Brain pericyte (primary cell): ENCODE measurements at regions not wholly inside any gene's neighbourhood (a gene's known extent, or its start where the extent isn't known, plus 50 kb on each side); places are given as distances from the start of the nearest gene placed in this dataset.
"Not testable (repeated sequence)": the region's sequence is repeated elsewhere in the genome, so short reads cannot be mapped to it uniquely, and the experiment has no call there.

Experiments used
- DNase-seq: peaks from one replicate; pipeline ENCODE4 v3.0.0-alpha.2; 2012; ENCODE audit warnings: low read depth, low spot score

DNA sequence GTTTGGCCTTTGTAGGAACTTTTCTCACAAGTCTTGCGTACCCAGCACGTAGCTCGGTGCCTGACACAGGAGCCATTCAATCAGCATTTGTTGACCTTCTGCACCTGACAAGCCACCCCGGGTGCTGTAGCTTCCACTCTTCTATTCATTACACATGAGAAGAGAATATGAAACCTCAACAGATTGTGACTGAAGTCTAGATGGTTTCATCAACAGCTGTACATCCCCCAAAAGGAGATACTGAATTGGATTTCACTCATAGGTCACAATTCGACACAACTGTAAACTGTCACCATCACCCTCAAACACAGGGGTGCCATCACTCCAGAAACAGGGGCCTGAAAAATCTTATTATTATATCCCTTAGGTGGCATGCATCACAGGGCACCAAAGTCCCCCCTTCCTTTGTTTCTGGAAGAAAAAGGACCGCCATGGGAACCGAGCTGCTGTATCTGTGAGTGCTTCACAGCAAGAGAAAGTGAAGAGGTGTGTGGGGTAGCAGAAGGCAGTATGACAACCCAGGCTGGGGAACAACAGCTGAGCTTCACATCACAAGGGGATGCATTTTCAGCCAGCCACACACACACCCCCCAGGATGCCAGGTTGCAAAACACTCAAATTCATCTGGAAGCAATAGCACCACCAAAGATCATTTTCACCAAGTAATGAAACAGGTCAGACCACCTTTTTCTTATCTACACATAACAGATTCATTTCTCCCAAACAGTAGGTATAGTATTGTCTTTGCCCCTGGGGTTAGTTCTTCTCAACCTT, 225.7 kb downstream of the TOMM20 start:
- no peak for DNase-seq

DNA sequence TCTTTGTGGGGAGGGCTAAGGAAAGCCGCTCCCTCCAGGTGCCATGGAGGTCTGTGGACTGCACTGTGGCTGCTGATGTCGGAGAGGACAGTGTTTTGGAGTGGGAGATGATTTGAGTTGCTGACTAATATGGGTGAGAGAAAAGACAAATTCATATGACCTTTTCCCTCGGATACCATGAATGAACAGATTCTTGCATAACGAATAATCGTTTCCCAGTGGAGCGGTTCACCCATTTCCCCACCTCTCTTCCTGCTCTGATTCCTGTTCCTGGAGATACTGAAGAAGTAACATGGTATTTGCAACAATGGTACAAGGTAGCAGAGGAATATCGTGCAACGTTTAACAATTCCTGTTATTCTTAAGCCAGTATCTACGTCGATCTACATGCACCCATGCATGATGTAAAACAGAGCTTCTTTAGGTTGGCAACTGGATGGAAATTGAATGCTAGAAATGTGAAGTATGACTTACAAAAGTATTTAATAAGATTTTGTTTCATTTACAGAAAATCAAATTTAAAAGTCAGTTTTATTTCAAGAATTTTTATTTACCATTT, 227.1 kb downstream of the TOMM20 start:
- DNase-seq = no peak

DNA sequence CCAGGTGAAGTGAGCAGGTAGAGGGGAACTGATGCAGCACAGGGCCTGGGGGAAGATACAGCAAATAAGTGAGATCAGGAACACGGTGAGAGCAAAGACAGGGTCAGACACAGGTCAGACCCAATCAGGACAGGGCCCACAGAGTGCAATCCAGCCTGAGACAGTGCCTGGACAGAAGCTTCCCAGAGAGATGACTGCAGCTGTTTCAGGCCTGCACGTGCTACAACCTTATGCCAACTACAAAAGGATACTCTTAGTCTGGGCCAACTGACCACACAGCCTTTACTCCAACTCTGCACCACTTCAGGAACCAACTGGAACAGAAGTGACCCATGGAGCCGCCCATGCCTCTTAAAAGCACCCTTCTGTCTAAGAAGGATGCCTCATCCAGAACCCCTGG, 228.0 kb downstream of the TOMM20 start:
- no peak for DNase-seq

DNA sequence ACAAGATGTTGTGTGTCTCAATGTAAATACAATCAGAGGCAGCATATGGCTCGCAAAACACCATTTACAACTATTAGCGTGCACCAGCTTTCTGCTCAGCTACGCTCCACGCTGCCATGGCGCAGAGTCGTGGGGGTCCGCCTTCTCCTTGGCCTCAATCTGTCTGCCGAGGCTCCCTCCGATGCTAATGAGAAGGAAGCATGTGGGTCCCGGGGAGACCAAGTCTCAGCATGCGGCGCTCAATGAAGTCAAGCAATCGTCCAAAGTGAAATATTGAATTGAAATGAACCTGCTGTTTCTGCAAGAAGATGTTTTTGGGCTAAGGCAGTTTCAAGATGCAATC, 228.9 kb downstream of the TOMM20 start:
- no peak for DNase-seq

DNA sequence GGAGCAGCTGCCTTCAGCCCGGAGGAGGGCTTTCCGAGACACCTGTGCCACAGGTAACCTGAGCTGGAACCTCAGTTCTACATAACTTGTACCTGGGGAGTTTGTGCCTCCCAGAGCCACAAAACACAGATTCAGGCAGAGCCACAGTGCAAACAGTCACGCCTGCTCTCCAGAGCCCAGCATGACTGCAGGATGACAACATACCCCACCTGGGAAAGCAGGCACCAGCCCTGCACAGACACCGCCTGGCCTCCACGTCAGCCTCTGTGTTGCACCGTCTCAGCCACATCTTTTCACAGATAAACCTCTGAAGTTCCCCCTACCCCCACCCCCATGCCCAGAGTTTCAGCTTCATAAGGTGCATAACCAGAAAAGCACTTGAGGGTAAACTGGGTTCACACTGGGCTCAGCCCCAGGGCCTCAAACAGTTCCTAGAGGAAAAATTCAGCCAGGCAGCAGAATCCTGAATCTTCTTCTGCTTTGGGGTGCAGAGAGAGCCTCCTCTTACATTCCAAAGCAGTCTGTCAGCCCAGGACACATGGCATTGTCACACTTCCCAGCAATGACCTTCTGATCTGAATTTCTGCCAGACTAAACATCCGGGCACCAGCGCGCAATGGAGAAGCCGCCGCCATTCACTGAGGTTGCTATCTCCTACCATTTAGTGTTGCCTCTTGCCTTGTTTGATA, 229.5 kb downstream of the TOMM20 start:
- no peak for DNase-seq

DNA sequence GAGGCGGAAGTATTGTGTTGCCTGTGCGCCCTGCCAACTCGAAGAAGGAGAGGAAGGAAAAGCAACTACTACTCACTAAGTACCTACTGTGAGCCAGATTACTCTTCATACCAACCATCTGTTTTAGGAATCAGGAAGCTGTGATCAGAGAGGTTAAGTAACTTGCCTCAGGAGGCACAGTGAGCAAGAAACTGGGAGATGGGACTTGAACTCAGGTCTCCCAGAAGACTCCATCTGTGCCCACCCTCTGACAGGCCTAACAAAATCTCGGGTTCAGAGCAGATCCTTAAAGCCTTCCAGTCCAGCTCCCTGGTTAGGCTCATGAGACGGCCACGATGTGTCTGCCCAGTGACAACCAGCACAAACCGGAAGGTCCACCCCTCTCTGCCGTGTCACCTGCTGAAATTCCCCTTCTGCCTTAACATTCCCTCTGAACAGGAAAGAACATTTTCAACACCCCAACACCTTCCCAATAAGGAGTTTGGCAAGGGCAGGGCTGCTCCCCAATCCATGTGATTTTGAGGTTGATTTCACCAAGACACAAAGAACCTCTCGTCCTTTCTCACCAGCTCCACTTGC, 230.1 kb downstream of the TOMM20 start:
- no peak for DNase-seq

DNA sequence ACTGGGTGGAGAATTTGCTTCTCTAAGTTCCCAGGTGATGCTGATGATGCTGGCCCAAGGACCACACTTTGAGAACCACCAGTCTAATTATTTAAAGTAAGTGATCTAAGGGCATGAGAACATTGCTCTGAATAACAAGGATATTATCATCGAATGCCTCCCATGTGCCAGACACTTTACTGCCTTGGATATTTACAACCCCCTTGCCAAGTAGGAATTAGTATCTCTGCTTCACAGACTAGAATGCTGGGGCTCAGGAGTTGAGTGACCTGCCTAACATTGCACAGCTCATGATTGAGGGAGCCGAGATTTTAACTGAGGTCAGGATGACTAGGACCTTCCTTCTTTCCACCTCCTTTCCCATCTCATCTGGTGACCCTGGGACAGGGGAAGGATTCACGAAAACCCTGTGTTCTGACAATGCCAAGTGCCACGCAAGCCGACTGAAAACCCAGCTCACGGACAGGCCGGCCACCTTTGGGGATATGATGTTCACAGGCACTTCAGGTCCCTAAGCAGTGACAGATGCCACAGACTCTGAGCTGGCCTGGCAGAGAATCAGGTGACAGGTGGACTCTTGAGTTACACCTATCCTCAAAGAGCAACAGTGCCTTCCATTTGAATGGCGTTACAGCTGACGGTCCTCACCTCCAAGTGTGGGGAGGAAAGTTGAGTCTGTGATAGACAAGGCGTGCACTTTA, 230.7 kb downstream of the TOMM20 start:
- DNase-seq = no peak

DNA sequence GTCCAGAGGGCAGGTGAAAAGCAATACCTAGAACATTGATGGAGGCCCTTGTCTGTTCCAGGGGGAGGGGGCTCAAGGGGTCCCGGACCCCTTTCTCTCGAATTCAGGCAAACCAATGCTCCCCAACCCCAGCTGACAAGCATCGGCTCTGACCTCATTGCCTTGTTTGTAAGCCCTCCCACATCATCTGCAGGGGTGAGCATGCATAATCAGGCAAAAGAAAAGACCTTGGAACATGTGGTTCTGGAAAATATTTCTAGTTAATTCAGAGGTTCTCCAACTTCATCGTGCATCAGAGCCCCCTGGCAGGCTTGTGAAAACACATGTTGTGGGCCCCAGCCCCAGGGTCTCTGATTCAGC, 231.3 kb downstream of the TOMM20 start:
- no peak for DNase-seq

DNA sequence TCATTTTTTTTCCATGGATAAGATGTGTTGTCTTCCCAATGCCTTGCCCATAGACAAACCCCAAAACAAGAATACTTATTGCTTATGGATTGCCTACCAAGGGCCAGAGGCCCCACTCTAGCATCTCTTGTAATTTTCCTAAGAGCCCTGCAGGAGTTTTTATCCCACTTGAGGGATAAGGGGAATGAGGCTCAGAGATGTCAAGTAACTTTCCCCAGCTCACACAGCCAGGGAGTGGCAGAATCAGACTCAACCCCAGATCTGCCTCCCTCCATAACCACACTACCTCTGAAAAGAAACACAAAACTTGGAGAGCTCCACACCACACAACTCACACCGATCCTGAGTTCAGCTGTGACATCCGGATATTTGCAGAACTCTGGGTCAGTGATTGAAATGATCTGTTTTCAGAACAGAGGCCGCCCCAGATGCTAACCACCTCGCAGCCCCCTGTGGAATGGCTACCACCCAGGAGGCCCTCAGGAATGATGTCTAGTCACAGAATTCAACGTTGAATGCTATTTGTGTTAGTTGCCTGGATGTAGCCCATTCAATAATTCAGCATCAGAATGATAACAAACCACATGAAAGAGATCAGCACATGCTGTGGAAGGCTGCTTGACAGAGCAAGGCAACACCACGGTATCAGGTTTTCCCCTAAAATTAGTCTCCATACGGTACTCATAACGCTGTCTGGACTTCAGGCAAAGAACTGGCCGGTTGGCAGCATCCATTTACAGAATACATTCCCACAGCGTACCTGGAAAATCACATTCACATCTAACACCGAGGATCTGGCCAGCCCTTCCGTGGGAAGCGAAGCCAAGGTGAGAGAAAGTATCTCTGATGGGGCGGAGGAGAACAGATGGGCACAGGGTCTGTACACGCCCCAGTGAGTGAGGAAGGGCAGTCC, 231.9 kb downstream of the TOMM20 start:
- DNase-seq = no peak

DNA sequence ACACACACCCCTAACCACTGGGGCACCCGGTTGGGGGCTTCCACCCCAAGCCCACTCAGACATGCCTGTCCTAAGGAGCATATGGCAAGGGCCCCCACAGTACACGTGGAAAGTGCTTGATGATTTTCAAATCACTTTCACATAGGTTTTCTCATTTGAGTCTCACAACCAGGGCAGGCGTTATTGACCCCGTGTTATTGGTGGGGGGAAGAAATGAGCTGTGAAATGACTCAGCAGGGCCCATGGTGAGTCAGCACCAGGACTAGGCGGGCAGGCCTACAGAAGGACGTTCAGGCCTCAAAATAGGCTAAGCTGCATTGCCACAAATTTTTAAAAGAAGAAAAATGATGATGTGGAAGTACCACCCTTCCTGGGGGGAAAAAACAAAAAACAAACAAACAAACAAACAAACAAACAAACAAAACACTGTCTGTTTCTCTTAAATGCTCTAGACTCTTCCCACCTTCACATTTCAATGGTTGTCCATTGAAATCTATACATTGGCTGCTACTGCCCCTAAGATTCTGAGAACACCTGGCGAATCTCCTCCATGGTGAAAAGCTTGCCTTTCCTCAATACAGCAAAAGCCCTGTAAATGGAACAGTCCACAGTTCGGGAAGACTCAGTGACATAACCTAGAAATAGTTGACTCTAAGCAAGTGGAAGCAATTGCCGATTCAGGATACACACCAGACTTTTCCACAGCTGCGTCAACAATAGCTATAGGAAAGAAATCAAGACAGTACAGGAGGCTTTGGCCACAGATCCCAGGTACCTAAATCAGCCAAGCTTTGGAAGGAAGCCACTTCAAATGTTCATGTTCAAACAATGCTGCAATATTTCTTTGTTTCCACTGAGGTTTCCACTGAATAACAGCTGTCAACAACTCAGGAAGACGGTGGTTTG, 234.7 kb downstream of the TOMM20 start:
- peak; percentile 53 for DNase-seq

DNA sequence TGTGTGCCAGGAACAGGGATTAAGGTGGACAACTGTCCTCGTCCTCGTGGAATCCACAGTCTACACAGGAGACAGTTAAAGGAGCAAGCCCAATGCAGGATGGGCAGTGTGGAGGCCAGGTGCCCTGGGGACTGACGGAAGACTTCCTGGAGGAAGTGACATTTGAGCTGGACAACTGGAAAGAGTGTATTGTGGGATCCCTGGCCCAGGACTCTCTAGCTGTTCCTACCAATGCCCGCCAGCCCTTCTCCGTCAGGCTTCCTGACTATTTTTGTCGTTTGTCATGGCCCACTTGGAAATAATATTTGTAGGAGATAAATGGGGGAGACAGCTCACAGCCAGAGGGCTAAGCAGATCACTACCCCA, 235.3 kb downstream of the TOMM20 start:
- no peak for DNase-seq

DNA sequence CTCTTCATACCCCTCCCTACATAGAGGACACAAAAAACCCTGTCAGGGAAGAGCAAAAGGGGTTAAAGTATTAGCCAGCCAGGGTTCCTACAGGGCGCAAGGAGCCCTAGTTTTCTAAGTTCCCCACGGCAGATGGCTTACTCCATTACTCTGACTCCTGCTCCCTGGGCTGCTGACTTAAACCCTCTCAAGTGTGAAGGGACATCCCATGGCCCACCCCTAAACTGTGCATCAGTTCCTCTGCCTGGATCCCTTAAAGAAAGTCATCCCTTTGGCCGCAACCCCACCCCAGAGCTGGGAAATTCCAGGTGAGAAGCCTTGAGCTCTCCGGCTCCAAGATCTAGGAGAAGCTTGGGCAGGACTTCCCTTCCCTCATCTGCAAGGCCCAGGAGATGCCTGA, 236.0 kb downstream of the TOMM20 start:
- DNase-seq = no peak

DNA sequence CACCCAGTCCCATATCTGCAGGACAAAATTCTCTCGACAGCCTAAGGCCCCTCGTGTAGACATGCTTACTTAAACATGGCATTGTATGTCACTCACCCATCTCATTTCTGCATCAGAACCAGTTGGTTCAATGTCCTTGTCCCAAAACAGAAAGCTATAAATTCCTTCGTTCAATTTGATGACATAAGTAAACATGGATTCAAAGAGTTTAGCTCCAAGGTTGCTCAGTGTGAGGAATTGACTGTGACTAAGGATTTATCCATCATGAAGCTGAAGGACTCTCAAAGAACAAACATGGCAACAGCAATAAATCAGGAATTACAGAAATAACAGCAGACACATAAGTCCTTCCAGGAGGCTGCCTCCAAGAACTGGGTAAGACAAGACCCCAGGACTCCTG, 237.2 kb downstream of the TOMM20 start:
- DNase-seq = no peak

DNA sequence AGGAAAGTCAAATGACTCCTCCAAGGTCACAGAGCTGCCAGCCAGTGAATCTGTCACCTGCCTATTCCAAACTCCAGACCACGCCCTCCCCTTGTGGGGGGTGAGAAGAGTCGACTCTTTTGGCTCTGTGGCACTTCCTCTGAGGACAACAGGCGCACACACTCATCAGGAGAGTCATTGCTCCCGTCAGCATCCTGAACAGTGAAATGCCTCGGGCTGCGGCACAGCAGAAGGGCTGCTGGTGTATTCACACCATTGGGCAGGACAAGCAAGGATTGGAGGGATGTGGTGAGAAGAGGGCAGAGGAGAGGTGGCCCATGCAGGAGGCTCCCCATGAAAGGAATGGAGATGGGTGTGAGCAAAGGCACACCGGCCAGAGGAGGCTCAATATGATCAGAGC, 239.0 kb downstream of the TOMM20 start:
- DNase-seq = no peak

DNA sequence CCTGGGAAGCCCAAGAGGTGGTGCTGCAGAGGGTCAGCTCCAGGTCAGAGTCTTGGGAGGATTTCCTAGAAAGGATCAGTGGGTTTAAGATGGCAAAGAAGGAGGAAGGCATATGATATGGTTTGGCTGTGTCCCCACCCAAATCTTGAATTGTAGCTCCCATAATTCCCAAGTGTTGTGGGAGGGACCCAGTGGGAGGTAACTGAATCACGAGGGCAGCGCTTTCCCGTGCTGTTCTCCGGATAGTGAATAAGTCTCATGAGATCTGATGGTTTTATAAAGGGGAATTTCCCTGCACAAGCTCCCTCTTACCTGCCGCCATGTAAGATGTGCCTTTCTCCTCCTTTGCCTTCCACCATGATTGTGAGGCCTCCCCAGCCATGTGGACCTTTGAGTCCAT, 240.4 kb downstream of the TOMM20 start:
- not testable (repeated sequence) for DNase-seq

DNA sequence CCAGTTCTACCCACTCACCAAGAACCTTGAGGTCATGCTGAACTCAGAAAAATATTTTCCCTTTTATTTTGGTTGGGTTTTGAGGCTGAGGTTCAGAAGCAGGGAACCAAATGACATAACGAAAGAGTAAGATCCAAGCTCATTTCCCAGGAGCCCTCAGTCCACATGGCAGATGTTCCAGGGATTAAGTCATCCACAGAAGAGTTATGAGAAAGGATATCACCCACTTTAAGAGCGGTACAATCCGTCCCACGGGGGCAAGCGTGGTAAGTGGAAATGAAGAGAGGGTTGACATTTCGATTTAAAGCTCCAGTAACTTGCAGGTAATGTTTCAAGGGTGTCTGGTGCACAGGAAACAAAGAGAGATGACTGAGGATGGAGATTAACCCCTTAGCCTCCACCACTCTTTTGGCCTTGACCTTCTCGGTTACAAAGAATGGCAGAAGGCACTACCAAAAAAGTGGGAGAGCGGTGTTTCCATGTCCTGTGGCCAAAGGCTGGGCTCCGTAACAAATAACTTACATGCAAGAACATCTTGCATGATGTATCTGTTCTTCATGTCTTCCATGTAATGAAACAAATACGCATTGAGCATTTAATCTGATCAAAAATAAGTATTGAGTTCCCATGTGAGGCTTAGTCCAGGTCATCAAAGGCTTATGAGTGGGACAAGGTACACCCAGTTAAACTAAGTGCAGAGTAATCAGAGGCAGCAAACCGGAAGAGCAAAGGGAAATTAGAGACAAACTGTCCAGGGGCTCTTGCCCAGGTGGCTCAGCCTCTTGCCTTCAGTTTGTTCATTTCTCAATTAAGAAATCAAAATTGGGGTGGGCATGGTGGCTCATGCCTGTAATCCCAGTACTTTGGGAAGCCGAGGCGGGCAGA, 241.4 kb downstream of the TOMM20 start:
- DNase-seq = no peak

DNA sequence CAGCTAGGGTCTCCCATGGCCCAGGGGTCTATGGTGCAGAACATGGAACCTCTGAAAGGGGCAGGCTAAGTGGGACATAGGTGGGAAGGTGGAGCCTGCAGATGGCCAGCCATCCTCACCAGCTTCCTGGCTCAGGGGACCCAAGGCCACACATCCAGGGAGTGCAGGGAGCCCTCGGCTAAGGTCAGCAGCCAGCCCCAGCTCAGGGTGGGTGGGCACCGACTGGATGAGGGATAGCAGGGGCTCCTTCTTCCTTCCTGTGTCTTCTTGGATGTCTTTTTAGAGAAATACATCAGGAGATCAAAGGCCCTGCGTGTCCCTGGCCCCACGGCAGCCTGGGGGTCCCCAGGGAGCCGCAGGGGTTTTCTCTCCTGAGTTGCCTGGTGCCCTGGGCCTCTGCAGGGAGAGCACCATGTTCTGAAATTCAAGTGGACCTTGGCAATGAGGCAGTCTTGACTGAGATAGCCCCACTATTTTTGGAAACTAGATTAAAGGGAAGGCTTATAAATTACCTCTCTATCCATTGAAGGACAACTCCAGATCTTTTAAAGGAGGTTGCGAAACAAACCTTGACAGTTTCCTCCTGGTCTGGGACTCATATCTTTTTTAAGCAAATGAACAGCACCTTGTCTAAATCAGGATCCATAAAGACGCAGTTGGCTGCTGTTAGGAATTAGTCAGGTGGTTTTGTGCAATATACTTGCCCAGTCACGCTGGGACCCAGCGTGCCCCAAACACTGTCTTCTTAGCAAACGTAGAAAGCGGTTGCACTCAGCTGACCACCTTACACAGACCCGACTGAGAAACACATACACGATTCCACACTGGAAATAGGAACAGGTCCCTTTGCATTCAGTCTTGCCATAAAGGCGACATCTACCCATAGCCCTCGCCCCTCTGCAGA, 242.3 kb downstream of the TOMM20 start:
- no peak for DNase-seq

DNA sequence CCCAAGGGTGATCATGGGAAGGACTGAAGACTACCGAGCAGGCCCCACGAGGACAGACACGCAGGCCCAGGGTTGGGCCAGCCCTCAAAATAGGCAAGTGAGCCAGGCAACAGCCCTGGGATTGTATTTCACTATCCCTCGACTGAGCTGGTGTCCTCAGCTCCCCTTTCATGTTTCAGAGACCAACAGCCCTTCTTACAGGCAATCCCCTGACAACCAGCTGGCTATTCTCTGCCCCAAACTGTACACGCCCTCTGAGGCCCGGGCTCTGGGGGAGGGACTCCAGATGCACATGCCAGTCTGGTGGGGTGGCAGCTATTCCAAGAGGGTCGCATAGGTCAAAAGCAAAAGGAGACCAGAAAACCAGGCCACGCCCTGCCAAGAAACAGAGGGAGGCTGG, 243.0 kb downstream of the TOMM20 start:
- no peak for DNase-seq
